PC-9 (cell line): ENCODE measurements at regions not wholly inside any gene's neighbourhood (a gene's known extent, or its start where the extent isn't known, plus 50 kb on each side); places are given as distances from the start of the nearest gene placed in this dataset.

ENCODE experiments used
- EZH2 ChIP-seq: fragments of 200-600 bp; sonication (generic); IDR thresholded peaks from 2 replicates; pipeline ENCODE4 v1.8.0; 2017; ENCODE audit warnings: antibody characterized with exemption, low read depth
- TF ChIP-seq, protein P1 (sequence below): fragments of 200-600 bp; sonication (generic); conservative IDR thresholded peaks from 2 replicates; pipeline ENCODE4 v1.6.1; 2017; ENCODE audit warnings: mixed run types, antibody characterized with exemption, mild to moderate bottlenecking, moderate library complexity

DNA sequence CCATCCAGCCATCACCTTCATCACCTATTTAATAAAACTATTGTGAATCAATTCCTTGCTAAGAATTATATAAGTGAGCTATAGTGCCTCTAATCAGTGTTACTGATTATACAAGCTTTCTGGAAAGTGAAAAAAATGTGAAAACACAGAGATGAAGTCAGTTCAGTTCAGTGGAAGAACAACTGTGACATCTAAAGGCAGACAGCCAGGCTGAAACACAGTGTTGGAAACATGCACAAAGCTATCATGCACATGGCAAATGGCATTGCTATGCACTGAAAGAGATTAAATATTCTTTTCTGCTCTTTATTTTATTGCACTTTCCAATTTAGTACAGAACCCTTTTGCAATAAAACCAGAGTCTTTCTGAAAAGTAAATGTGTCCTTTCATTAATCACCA lies 294.0 kb downstream of the RBM26 start:
- TF ChIP-seq, protein P1, sequence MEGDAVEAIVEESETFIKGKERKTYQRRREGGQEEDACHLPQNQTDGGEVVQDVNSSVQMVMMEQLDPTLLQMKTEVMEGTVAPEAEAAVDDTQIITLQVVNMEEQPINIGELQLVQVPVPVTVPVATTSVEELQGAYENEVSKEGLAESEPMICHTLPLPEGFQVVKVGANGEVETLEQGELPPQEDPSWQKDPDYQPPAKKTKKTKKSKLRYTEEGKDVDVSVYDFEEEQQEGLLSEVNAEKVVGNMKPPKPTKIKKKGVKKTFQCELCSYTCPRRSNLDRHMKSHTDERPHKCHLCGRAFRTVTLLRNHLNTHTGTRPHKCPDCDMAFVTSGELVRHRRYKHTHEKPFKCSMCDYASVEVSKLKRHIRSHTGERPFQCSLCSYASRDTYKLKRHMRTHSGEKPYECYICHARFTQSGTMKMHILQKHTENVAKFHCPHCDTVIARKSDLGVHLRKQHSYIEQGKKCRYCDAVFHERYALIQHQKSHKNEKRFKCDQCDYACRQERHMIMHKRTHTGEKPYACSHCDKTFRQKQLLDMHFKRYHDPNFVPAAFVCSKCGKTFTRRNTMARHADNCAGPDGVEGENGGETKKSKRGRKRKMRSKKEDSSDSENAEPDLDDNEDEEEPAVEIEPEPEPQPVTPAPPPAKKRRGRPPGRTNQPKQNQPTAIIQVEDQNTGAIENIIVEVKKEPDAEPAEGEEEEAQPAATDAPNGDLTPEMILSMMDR, result no peak
- no peak for TF ChIP-seq EZH2
